ENCODE measurements at regions not wholly inside any gene's neighbourhood (a gene's known extent, or its start where the extent isn't known, plus 50 kb on each side); places are given as distances from the start of the nearest gene placed in this dataset.
A peak's percentile ranks its signal among the peaks of the same experiment; 100 is the strongest.

DNA sequence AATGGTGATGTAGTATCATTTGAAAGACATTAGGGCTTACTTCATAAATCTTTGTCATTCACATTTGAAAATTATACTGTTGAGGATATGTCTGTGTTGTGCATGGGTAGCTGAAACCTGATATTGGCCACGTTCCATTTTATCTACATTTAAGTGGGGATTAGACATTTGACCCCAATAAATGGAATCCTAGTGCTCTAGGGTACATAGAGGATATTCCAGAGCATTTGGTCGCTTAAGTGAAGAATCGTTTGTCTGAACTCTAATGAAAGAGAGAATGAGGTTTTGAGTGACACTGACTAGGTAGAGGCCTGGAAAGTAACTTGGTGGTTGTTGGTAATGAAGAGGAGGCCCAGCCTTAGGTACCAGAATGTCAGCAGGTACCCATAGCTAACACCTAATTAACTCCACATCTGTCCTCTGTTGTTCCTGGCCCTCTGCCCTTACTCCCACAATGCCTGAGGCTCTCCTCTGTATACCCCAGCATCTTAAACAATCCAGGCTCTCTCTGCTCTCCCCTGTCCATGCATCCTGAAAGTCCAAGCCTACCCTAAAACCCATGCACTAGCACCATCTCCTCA lies 299.5 kb upstream of the KLF3 start:
- Histone ChIP-seq H3K27me3 (ENCODE audit: insufficient read depth, low read depth) (no peaks in the 10 kb centered on the region), H3K27ac (no peak overlapping the region), H3K4me3 (IDR thresholded peaks at IDR 0.05; ENCODE audit: insufficient read depth, low read depth, low read length) (no peak overlapping the region), H4K20me1 (ENCODE audit: insufficient read depth) (no peaks in the 10 kb centered on the region), H3K4me2 (no peak overlapping the region), H3K79me2 (ENCODE audit: insufficient read depth, low read depth) (no peaks in the 10 kb centered on the region), H3K36me3 (ENCODE audit: insufficient read depth) (no peaks in the 10 kb centered on the region), H2AFZ (ENCODE audit: low read depth) (no peak overlapping the region), H3K4me1 (ENCODE audit: low read depth, poor library complexity, severe bottlenecking) (peaks cover 18% of the 10 kb centered on the region), H3K9ac (no peak overlapping the region)
- TF ChIP-seq, protein P1, sequence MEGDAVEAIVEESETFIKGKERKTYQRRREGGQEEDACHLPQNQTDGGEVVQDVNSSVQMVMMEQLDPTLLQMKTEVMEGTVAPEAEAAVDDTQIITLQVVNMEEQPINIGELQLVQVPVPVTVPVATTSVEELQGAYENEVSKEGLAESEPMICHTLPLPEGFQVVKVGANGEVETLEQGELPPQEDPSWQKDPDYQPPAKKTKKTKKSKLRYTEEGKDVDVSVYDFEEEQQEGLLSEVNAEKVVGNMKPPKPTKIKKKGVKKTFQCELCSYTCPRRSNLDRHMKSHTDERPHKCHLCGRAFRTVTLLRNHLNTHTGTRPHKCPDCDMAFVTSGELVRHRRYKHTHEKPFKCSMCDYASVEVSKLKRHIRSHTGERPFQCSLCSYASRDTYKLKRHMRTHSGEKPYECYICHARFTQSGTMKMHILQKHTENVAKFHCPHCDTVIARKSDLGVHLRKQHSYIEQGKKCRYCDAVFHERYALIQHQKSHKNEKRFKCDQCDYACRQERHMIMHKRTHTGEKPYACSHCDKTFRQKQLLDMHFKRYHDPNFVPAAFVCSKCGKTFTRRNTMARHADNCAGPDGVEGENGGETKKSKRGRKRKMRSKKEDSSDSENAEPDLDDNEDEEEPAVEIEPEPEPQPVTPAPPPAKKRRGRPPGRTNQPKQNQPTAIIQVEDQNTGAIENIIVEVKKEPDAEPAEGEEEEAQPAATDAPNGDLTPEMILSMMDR (conservative IDR thresholded peaks at IDR 0.05; ENCODE audit: low read depth, low read length) = no peak

DNA sequence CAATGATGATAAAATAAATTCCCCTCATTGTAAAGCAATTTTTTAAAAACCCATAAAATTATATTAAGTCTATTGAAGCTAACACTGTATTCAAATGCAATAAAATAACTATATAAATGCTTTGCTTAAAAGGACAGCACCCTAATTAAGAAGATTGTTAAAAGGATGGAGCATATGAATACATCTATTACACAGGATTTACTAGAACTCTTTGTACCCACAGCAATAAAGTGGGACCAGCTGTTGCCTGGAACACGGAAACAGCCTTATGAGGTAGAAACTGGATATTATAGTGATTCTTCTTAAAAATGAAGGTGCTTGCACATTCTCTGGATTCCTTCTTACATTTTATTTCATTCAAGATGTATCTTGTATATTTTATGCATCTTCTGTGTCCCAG lies 298.7 kb upstream of the KLF3 start:
- Histone ChIP-seq H4K20me1 (ENCODE audit: insufficient read depth) (no peaks in the 10 kb centered on the region), H2AFZ (ENCODE audit: low read depth) (no peak overlapping the region), H3K79me2 (ENCODE audit: insufficient read depth, low read depth) (no peaks in the 10 kb centered on the region), H3K9ac (no peak overlapping the region), H3K36me3 (ENCODE audit: insufficient read depth) (no peaks in the 10 kb centered on the region), H3K4me1 (ENCODE audit: low read depth, poor library complexity, severe bottlenecking) (peaks cover 18% of the 10 kb centered on the region), H3K27me3 (ENCODE audit: insufficient read depth, low read depth) (no peaks in the 10 kb centered on the region), H3K27ac (no peak overlapping the region), H3K4me2 (no peak overlapping the region), H3K4me3 (IDR thresholded peaks at IDR 0.05; ENCODE audit: insufficient read depth, low read depth, low read length) (no peak overlapping the region)
- TF ChIP-seq, protein P1 (conservative IDR thresholded peaks at IDR 0.05; ENCODE audit: low read depth, low read length) = no peak

DNA sequence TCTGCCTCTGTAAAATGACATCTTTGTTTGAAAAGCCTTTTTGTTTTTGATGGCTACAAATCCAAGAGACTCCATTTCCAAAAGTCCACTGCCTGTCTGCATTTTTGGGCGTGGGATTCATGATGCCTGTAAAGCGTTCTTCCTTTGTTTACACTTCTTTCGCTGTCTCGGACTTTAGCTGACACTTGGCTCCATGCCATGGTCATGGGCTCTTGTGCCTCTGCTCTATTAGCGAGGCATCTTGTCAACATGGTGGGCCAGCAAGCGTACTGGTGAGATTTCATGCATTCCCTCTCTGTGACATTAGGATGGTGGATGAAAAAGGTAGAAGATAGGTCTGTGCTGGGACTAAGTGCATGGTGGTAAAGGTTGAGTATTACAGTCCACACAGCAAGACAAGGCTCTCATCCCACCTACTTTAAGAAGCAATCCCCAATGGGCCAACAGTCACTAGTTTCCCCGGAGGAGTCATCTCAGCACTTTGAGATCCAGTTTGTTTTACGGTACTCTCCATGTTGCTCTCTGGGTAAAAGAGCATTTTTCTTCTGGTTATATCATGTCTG lies 298.2 kb upstream of the KLF3 start:
- Histone ChIP-seq H3K79me2 (ENCODE audit: insufficient read depth, low read depth) (no peaks in the 10 kb centered on the region), H3K27ac (no peak overlapping the region; the same call in 1 of the 2 replicates), H3K4me1 (ENCODE audit: low read depth, poor library complexity, severe bottlenecking) (peaks cover 18% of the 10 kb centered on the region), H3K36me3 (ENCODE audit: insufficient read depth) (no peaks in the 10 kb centered on the region), H3K4me2 (peak overlapping the region; percentile 25), H3K4me3 (IDR thresholded peaks at IDR 0.05; ENCODE audit: insufficient read depth, low read depth, low read length) (no peak overlapping the region), H2AFZ (ENCODE audit: low read depth) (no peak overlapping the region), H4K20me1 (ENCODE audit: insufficient read depth) (no peaks in the 10 kb centered on the region), H3K27me3 (ENCODE audit: insufficient read depth, low read depth) (no peaks in the 10 kb centered on the region), H3K9ac (no peak overlapping the region)
- TF ChIP-seq, protein P1 (conservative IDR thresholded peaks at IDR 0.05; ENCODE audit: low read depth, low read length) = no peak

DNA sequence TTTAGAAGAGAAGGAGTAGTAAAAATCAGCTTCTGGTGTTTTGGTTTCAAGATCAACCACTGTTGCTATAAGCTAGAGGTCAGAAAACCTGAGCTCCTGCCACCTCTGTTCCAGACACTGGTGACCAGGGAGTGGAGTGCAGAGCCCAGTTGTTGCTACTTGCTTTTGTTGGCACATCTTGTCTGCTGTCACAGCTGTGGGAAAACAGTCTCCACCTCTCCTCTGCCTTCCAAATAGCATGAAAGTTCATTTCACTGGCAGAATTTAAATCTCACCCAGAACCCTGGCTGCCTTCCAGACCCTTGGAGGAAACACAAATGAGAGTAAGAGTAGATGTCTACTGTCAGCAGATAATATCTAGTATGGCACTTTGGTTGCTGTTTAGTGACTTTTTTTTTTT lies 297.5 kb upstream of the KLF3 start:
- TF ChIP-seq, protein P1 (conservative IDR thresholded peaks at IDR 0.05; ENCODE audit: low read depth, low read length) = no peak
- no peaks in the 10 kb centered on the region for H3K27me3 ChIP-seq (ENCODE audit: insufficient read depth, low read depth)
- H3K4me2 ChIP-seq = peak overlapping the region; percentile 25
- H2AFZ ChIP-seq (ENCODE audit: low read depth) = no peak overlapping the region
- H3K27ac ChIP-seq = no peak overlapping the region; the same call in 1 of the 2 replicates
- no peaks in the 10 kb centered on the region for H3K79me2 ChIP-seq (ENCODE audit: insufficient read depth, low read depth)
- no peaks in the 10 kb centered on the region for H4K20me1 ChIP-seq (ENCODE audit: insufficient read depth)
- no peak overlapping the region for H3K9ac ChIP-seq
- no peaks in the 10 kb centered on the region for H3K36me3 ChIP-seq (ENCODE audit: insufficient read depth)
- no peak overlapping the region for H3K4me3 ChIP-seq (IDR thresholded peaks at IDR 0.05; ENCODE audit: insufficient read depth, low read depth, low read length)
- peaks cover 18% of the 10 kb centered on the region for H3K4me1 ChIP-seq (ENCODE audit: low read depth, poor library complexity, severe bottlenecking)

All from KMS-11 (cell line).